Stomach (tissue), 4 donors: ENCODE measurements at regions not wholly inside any gene's neighbourhood (a gene's known extent, or its start where the extent isn't known, plus 50 kb on each side); places are given as distances from the start of the nearest gene placed in this dataset.

Experiments used
- CTCF ChIP-seq, 7 experiments: fragments of 450-650 bp in 4 of 7; fragments of 200-600 bp in 3 of 7; sonication (generic) in 3 of 7; IDR thresholded peaks; one replicate each; pipeline ENCODE4 v1.5.1; 2016 to 2019; ENCODE audit warnings: antibody characterized with exemption in 7 of 7, control low read depth in 2 of 7, mild to moderate bottlenecking in 1 of 7
- POLR2A ChIP-seq, 4 donors: fragments of 450-650 bp; IDR thresholded peaks; one replicate each; pipeline ENCODE4 v1.6.1; 2016; ENCODE audit warnings: antibody characterized with exemption in 4 of 4, control low read depth in 2 of 4, mild to moderate bottlenecking in 1 of 4, moderate library complexity in 1 of 4
- POLR2AphosphoS5 ChIP-seq, 3 donors: sonication (generic); formaldehyde crosslinking; IDR thresholded peaks; one replicate each; pipeline ENCODE4 v1.6.1; 2016; ENCODE audit warnings: antibody characterized with exemption in 3 of 3

GRCh38 chr10:8992009-8992408, 937.5 kb downstream of the GATA3 start:
- no peak for TF ChIP-seq CTCF (IDR thresholded peaks at IDR 0.05)
- no peak for TF ChIP-seq POLR2AphosphoS5 (IDR thresholded peaks at IDR 0.05)
- TF ChIP-seq POLR2A (IDR thresholded peaks at IDR 0.05): no peak
